Chondrocyte (in vitro differentiated cells): ENCODE measurements at regions not wholly inside any gene's neighbourhood (a gene's known extent, or its start where the extent isn't known, plus 50 kb on each side); places are given as distances from the start of the nearest gene placed in this dataset.

ENCODE experiments used
- DNase-seq: peaks from one replicate; pipeline ENCODE4 v3.0.0; 2021; ENCODE audit warnings: mixed read lengths, low spot score
- H3K27ac Mint-ChIP-seq: one replicate; pipeline ENCODE4 v1.8.0; 2021; ENCODE audit warnings: mild to moderate bottlenecking, moderate library complexity, mixed read lengths; ENCODE audit not compliant: unreplicated experiment
- H3K27me3 Mint-ChIP-seq: 2 replicates; pipeline ENCODE4 v1.8.0; 2021; ENCODE audit warnings: low read depth, mixed read lengths
- H3K36me3 Mint-ChIP-seq: 2 replicates; pipeline ENCODE4 v1.8.0; 2021; ENCODE audit warnings: low read depth, mixed read lengths
- H3K4me1 Mint-ChIP-seq: 2 replicates; pipeline ENCODE4 v1.8.0; 2021; ENCODE audit warnings: low read depth, mild to moderate bottlenecking, mixed read lengths
- H3K4me3 Mint-ChIP-seq: one replicate; pipeline ENCODE4 v1.8.0; 2021; ENCODE audit warnings: mild to moderate bottlenecking, moderate library complexity, mixed read lengths; ENCODE audit not compliant: unreplicated experiment
- H3K9me3 Mint-ChIP-seq: 2 replicates; pipeline ENCODE4 v1.8.0; 2021; ENCODE audit warnings: low read depth, mixed read lengths
- CTCF ChIP-seq: fragments of 200-600 bp; sonication (generic); IDR thresholded peaks from 2 replicates; pipeline ENCODE4 v1.5.0; 2021; ENCODE audit warnings: antibody characterized with exemption, mild to moderate bottlenecking, moderate library complexity

DNA sequence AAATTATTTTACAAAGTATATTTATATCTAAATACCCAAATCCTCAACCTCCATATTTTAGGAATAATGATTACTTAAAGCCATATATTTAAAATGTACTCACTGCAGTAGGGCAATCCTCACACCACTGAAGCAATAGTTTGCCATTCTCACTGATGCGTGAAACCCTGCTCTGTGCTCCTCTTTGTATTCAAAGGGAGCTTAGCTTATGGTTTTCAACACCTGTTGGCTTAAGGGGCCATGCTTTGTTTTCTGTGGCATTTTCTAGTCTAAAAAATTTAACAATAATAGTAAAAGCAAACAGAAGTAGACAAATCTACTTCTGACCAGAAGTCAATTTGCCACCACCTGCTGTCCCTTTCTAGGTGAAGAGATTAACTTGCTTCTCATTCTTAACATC is 294.6 kb downstream of the FLRT2 start:
- Mint-ChIP-seq H3K4me1 (no peaks in the 10 kb centered on the region), H3K9me3 (no peaks in the 10 kb centered on the region), H3K27me3 (no peaks in the 10 kb centered on the region), H3K36me3 (no peaks in the 10 kb centered on the region), H3K27ac (no peak overlapping the region), H3K4me3 (no peak overlapping the region)
- no peak for DNase-seq
- TF ChIP-seq CTCF = no peak

GRCh38 chr14:85822236-85822635 is 292.3 kb downstream of the FLRT2 start:
- H3K4me1 Mint-ChIP-seq = no peaks in the 10 kb centered on the region
- H3K27ac Mint-ChIP-seq = no peak overlapping the region
- no peaks in the 10 kb centered on the region for H3K36me3 Mint-ChIP-seq

DNA sequence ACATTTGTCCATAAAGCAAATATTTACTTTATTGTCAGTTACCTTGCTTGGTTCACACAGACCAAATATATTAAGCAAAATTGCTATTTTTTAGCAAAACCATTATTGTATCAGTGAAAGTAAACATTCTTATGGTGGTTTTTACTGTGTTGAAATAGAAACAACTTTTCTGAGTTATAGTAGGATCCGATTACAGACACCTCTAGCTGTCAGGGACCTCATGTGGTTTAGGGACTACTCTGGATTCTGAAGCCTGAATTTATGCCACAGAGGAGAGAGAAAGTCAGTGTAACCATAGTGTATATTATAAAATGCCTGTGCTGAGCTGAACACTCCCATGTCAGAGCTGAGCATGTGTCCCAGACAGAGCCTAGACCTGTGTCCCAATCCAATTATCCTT is 287.5 kb downstream of the FLRT2 start:
- Mint-ChIP-seq H3K9me3 (no peaks in the 10 kb centered on the region), H3K36me3 (no peaks in the 10 kb centered on the region), H3K27me3 (no peaks in the 10 kb centered on the region), H3K4me1 (no peaks in the 10 kb centered on the region), H3K4me3 (no peak overlapping the region), H3K27ac (no peak overlapping the region)
- no peak for TF ChIP-seq CTCF
- DNase-seq = no peak

More at GRCh38 chr14:85822236-85822635, 292.3 kb downstream of the FLRT2 start:
- Mint-ChIP-seq H3K27me3 (no peaks in the 10 kb centered on the region), H3K9me3 (no peaks in the 10 kb centered on the region), H3K4me3 (no peak overlapping the region)
- no peak for DNase-seq
- TF ChIP-seq CTCF = no peak

DNA sequence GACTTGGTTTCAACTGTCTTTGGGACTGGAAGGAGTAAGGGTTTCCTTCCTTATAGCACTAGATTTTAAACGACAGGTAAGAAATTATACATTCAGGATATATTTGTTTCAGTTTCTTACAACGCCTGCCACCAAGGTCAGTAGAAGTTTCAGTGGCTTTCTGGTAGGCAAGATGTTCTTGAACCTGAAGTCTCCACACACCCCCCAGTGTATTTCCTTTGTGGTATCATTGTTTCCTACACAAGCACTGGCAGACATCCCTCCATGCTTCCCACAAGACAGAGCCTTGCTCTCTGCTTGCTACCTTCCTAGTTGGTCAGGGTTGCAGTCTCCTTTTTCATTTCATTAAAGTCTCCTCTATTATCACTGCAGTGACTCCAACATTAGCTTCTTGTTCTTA is 283.1 kb downstream of the FLRT2 start:
- Mint-ChIP-seq H3K27ac (no peak overlapping the region), H3K4me1 (no peaks in the 10 kb centered on the region)

DNA sequence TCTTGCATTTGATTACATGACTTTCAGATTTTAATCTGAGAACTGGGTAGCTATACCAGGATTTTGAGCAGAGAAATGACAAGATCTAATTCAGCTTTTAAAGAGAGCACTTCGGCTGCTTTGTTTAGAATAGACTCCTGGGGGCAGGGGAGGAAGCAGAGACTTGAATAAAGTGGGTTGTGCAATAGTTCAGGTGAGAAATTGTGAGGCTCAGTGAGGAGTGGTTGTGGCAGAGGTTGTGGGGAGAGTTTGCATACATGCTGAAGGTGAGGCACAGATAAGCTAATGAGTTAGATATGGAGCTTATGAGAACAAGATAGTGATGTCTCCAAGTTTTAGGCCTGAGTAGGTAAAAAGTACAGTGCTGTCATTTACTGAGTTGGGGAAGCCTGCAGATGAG is 281.4 kb downstream of the FLRT2 start:
- Mint-ChIP-seq H3K4me1 (no peaks in the 10 kb centered on the region), H3K36me3 (peaks cover 1% of the 10 kb centered on the region), H3K4me3 (no peak overlapping the region), H3K9me3 (no peaks in the 10 kb centered on the region), H3K27ac (no peak overlapping the region), H3K27me3 (peaks cover 9% of the 10 kb centered on the region)
- no peak for DNase-seq
- no peak for TF ChIP-seq CTCF

More for the DNA sequence above, 283.1 kb downstream of the FLRT2 start:
- DNase-seq = no peak
- H3K27me3 Mint-ChIP-seq = peaks cover 9% of the 10 kb centered on the region
- TF ChIP-seq CTCF = no peak
- H3K36me3 Mint-ChIP-seq = peaks cover 1% of the 10 kb centered on the region
- H3K4me3 Mint-ChIP-seq = no peak overlapping the region
- H3K9me3 Mint-ChIP-seq = no peaks in the 10 kb centered on the region
